ENCODE measurements at regions not wholly inside any gene's neighbourhood (a gene's known extent, or its start where the extent isn't known, plus 50 kb on each side); places are given as distances from the start of the nearest gene placed in this dataset.

- no peak for TF ChIP-seq SIN3A (IDR thresholded peaks at IDR 0.05; ENCODE audit: low read depth)
- TF ChIP-seq POLR2AphosphoS5 (IDR thresholded peaks at IDR 0.05; ENCODE audit: low read depth, low read length) = no peak
- no peak for TF ChIP-seq POLR2A (IDR thresholded peaks at IDR 0.05; ENCODE audit: borderline replicate concordance, extremely low read depth, insufficient read depth, insufficient read length)
- TF ChIP-seq CTCF (IDR thresholded peaks at IDR 0.05 in 2 of 3, conservative IDR thresholded peaks at IDR 0.05 in 1 of 3; ENCODE audit: borderline replicate concordance in 1 of 3, insufficient read depth in 1 of 3, low read depth in 2 of 3, low read length in 2 of 3) = no peak
- TF ChIP-seq EZH2 (IDR thresholded peaks at IDR 0.05) = no peak
- TF ChIP-seq SP1 (IDR thresholded peaks at IDR 0.05; ENCODE audit: low read depth) = no peak
- TF ChIP-seq CEBPB (IDR thresholded peaks at IDR 0.05; ENCODE audit: low read depth) = no peak
- TF ChIP-seq ZNF274 (IDR thresholded peaks at IDR 0.05; ENCODE audit: low read depth, low read length) = no peak
- no peak for TF ChIP-seq ZFX (IDR thresholded peaks at IDR 0.05)
- TF ChIP-seq, protein P1, sequence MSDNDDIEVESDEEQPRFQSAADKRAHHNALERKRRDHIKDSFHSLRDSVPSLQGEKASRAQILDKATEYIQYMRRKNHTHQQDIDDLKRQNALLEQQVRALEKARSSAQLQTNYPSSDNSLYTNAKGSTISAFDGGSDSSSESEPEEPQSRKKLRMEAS (IDR thresholded peaks at IDR 0.05) = no peak
- TF ChIP-seq ZBTB33 (IDR thresholded peaks at IDR 0.05; ENCODE audit: extremely low read depth, insufficient replicate concordance, low read length) = no peak
- TF ChIP-seq FOSL1 (IDR thresholded peaks at IDR 0.05; ENCODE audit: low read depth) = no peak
- no peak for TF ChIP-seq CBX3 (IDR thresholded peaks at IDR 0.05; ENCODE audit: low read depth)
These were observed 496.4 kb downstream of the BRD1 start for GRCh38 chr22:49331223-49331815.
